Calu3 (cell line): ENCODE measurements at regions not wholly inside any gene's neighbourhood (a gene's known extent, or its start where the extent isn't known, plus 50 kb on each side); places are given as distances from the start of the nearest gene placed in this dataset.

ENCODE experiments used
- BruUV-seq: library from RNA; stranded (reverse); fragments of 400-500 nt; replicated peaks from 2 replicates; lab custom pipeline; 2021; lab: Mats Ljungman, UMichigan
- CTCF ChIA-PET: fragments of 300-600 bp; sonication (Branson Sonifier 250); formaldehyde crosslinking; loops from one replicate; lab custom pipeline; 2022; ENCODE audit warnings: antibody characterized with exemption; lab: Charles Lee
- DNase-seq: peaks from one replicate; pipeline ENCODE4 v3.0.0; 2022
- H3K27ac Mint-ChIP-seq: one replicate; pipeline ENCODE4 v1.8.0; 2022; ENCODE audit warnings: mixed read lengths; ENCODE audit not compliant: unreplicated experiment
- H3K27me3 Mint-ChIP-seq: one replicate; pipeline ENCODE4 v1.8.0; 2022; ENCODE audit warnings: mixed read lengths; ENCODE audit not compliant: unreplicated experiment
- H3K36me3 Mint-ChIP-seq: one replicate; pipeline ENCODE4 v1.8.0; 2022; ENCODE audit warnings: mild to moderate bottlenecking, moderate library complexity, mixed read lengths; ENCODE audit not compliant: insufficient read depth, unreplicated experiment
- H3K4me1 Mint-ChIP-seq: one replicate; pipeline ENCODE4 v1.8.0; 2022; ENCODE audit warnings: mild to moderate bottlenecking, low read depth, mixed read lengths; ENCODE audit not compliant: unreplicated experiment
- H3K4me3 Mint-ChIP-seq: one replicate; pipeline ENCODE4 v1.8.0; 2022; ENCODE audit warnings: mild to moderate bottlenecking, low read depth, moderate library complexity, mixed read lengths; ENCODE audit not compliant: unreplicated experiment
- H3K9me3 Mint-ChIP-seq: one replicate; pipeline ENCODE4 v1.8.0; 2022; ENCODE audit warnings: low read depth, mixed read lengths; ENCODE audit not compliant: unreplicated experiment
- intact Hi-C: fragments of 100-400 bp; cut with micrococcal nuclease; formaldehyde crosslinking; loops from one replicate; pipeline ENCODE4 v1.10.0; 2022; ENCODE audit not compliant: unreplicated experiment
- TF ChIP-seq, protein P1 (sequence below): fragments of 200-600 bp; IDR thresholded peaks from one replicate; pipeline ENCODE4 v1.8.0; 2022; ENCODE audit warnings: antibody characterized with exemption; ENCODE audit not compliant: unreplicated experiment

DNA sequence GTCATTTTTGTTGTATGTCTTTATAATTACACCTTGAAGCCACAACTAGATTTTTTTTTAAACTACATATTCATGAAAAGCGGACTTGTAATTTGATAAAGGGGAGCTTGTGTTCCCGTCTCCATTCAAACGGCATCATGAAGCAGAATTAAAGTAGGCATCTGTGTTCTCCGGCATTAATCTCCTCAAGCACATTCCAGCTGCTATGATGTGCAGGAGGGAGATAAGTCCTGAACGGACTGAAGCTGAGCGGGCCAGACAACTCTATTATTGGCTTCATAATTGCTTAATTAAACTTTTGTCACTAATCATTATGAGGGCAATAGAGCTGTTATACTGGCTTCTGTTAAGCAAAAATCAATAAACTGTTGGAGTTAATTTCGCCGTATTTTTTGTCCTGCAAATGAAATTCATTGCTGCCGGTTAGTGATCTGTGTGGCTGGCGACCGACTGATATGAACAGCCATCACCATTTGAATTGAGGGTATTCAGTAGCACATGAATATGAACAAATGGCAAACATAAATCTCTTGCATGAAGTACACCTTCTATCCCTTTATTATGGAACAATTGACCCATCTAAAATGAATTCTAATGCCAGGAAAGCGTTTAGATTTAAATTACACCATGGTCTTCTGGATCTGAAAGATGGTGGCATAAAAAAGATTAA, 408.8 kb upstream of the IRX1 start:
- CTCF ChIA-PET: no interaction called here

DNA sequence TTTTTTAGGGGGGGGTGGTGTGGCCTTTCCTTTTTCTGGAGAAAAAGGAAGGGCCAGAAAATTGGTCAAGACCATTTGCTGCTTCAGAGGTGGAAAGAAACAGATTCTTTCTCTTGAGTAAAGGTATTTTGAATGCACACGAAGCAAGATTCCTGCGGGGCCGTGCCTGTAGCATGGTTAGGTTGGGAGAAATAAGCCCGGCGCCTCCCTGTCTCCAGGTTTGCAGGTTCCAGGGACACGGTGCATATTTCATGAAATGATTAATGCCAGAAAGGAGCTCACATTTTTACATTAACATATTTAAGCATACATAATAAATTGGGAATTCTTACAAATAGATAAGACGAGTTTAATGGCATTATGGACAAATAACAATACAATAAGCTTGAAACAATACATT, 409.5 kb upstream of the IRX1 start:
- Mint-ChIP-seq H3K4me1 (no peaks in the 10 kb centered on the region), H3K4me3 (no peak overlapping the region), H3K27ac (no peak overlapping the region), H3K9me3 (peaks cover 3% of the 10 kb centered on the region), H3K27me3 (no peaks in the 10 kb centered on the region), H3K36me3 (no peaks in the 10 kb centered on the region)
- CTCF ChIA-PET: no interaction called here
- intact Hi-C loops: no loop called here
- TF ChIP-seq, protein P1, sequence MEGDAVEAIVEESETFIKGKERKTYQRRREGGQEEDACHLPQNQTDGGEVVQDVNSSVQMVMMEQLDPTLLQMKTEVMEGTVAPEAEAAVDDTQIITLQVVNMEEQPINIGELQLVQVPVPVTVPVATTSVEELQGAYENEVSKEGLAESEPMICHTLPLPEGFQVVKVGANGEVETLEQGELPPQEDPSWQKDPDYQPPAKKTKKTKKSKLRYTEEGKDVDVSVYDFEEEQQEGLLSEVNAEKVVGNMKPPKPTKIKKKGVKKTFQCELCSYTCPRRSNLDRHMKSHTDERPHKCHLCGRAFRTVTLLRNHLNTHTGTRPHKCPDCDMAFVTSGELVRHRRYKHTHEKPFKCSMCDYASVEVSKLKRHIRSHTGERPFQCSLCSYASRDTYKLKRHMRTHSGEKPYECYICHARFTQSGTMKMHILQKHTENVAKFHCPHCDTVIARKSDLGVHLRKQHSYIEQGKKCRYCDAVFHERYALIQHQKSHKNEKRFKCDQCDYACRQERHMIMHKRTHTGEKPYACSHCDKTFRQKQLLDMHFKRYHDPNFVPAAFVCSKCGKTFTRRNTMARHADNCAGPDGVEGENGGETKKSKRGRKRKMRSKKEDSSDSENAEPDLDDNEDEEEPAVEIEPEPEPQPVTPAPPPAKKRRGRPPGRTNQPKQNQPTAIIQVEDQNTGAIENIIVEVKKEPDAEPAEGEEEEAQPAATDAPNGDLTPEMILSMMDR: no peak
- BruUV-seq: no TSS peak
- no peak for DNase-seq

More for the DNA sequence above, 408.8 kb upstream of the IRX1 start:
- no peak overlapping the region for H3K27ac Mint-ChIP-seq
- no peaks in the 10 kb centered on the region for H3K27me3 Mint-ChIP-seq
- TF ChIP-seq, protein P1: no peak
- H3K9me3 Mint-ChIP-seq: peaks cover 3% of the 10 kb centered on the region
- no peak for DNase-seq
- BruUV-seq: no TSS peak
- intact Hi-C loops: no loop called here
- no peak overlapping the region for H3K4me3 Mint-ChIP-seq
- no peaks in the 10 kb centered on the region for H3K4me1 Mint-ChIP-seq
- no peaks in the 10 kb centered on the region for H3K36me3 Mint-ChIP-seq

DNA sequence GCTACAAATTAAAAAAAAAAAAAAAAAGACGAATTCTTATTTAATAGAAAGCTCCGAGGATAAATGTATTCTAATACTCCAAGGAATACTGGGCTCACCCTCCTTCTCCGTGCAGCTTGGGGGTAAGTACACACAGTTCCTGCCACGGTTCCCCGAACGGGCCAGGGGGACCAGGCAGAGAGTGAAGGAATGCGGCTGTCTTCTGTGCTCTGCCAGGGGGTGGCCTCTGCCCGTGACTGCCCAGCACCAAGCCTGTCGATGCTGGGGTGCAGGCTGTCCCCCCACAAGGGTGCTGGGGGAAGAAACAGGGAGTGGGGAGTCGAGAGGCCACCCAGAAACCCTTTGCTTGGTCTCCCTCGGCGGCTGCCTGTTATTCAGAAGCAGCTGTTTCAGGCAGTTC, 410.1 kb upstream of the IRX1 start:
- no peak for DNase-seq
- intact Hi-C loops: no loop called here
- CTCF ChIA-PET: no interaction called here
- no TSS peak for BruUV-seq
- H3K9me3 Mint-ChIP-seq: peaks cover 3% of the 10 kb centered on the region
- TF ChIP-seq, protein P1: no peak
- H3K4me1 Mint-ChIP-seq: no peaks in the 10 kb centered on the region
- no peak overlapping the region for H3K4me3 Mint-ChIP-seq
- no peak overlapping the region for H3K27ac Mint-ChIP-seq
- no peaks in the 10 kb centered on the region for H3K27me3 Mint-ChIP-seq
- no peaks in the 10 kb centered on the region for H3K36me3 Mint-ChIP-seq

DNA sequence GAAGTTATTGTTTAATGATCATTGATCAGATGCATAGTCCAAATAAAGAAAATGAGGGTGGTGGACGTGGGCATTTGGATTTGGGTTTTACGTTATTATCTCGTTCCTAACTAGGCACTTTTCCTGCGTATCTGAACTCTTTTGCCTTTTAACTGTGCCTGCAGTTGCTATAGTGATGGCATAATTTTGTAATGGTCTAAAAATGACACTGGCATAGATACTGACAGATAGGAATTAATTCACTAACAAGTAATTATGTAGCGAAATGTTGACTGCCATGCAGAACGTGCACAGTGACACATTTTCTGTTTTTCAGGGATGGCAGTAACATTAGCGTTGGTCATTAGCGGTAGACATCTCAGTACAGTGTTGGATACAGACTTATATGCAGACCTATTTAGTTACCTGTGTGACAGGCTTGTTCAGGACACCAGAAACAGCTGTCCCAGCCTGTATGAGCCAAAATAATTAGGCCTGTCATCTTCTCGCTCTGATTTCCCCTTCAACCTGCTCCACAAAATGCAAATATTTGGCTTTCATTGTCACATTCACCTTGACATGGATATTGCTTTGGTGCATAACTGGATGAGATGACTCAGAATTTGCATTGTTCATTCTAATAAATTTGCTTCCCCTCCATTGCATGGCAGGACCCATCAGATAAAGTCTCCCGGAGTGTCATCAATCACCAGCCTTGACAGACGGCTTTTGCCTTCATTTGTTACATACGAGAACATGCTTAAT, 413.3 kb upstream of the IRX1 start:
- no peak overlapping the region for H3K27ac Mint-ChIP-seq
- no peaks in the 10 kb centered on the region for H3K4me1 Mint-ChIP-seq
- no peak for DNase-seq
- no peaks in the 10 kb centered on the region for H3K36me3 Mint-ChIP-seq
- H3K4me3 Mint-ChIP-seq: no peak overlapping the region
- intact Hi-C loops: no loop called here
- TF ChIP-seq, protein P1: no peak
- H3K9me3 Mint-ChIP-seq: peaks cover 6% of the 10 kb centered on the region
- BruUV-seq: no TSS peak
- CTCF ChIA-PET: no interaction called here
- no peaks in the 10 kb centered on the region for H3K27me3 Mint-ChIP-seq
